ENCODE measurements at regions not wholly inside any gene's neighbourhood (a gene's known extent, or its start where the extent isn't known, plus 50 kb on each side); places are given as distances from the start of the nearest gene placed in this dataset.

GRCh38 chr15:69854001-69854400 lies 243.7 kb downstream of the TLE3 start:
- no peak for TF ChIP-seq BHLHE40 (IDR thresholded peaks at IDR 0.05; ENCODE audit: low read depth, low read length)
- no peak for TF ChIP-seq CTCF (IDR thresholded peaks at IDR 0.05)
